Astrocyte (in vitro differentiated cells and primary cell): ENCODE measurements at regions not wholly inside any gene's neighbourhood (a gene's known extent, or its start where the extent isn't known, plus 50 kb on each side); places are given as distances from the start of the nearest gene placed in this dataset.
"Not testable (repeated sequence)": the region's sequence is repeated elsewhere in the genome, so short reads cannot be mapped to it uniquely, and the experiment has no call there.

Experiments
- DNase-seq: peaks from one replicate; pipeline ENCODE4 v3.0.0-alpha.2; 2010; ENCODE audit warnings: low read depth
- FAIRE-seq: peaks from 2 replicates; lab custom pipeline; 2011; peaks lifted over from hg19 to GRCh38; lab: Jason Lieb, UNC
- H2AFZ ChIP-seq: 2 replicates; pipeline ENCODE4 v1.6.0; 2012; ENCODE audit warnings: low read depth, low read length, inconsistent platforms
- H3K27ac ChIP-seq: 2 replicates; pipeline ENCODE4 v1.5.1; 2011; ENCODE audit warnings: low read depth, low read length, inconsistent platforms
- H3K27me3 ChIP-seq: 2 replicates; pipeline ENCODE4 v1.6.0; 2011; ENCODE audit warnings: low read length, inconsistent platforms; ENCODE audit not compliant: insufficient read depth
- H3K36me3 ChIP-seq: 2 replicates; pipeline ENCODE4 v1.5.1; 2011; ENCODE audit warnings: low read length, inconsistent platforms; ENCODE audit not compliant: insufficient read depth
- H3K4me1 ChIP-seq: 2 replicates; pipeline ENCODE4 v1.5.1; 2011; ENCODE audit warnings: low read length, inconsistent platforms; ENCODE audit not compliant: insufficient read depth
- H3K4me2 ChIP-seq: 2 replicates; pipeline ENCODE4 v1.6.0; 2012; ENCODE audit warnings: low read length, inconsistent platforms
- H3K4me3 ChIP-seq: 2 replicates; pipeline ENCODE4 v1.5.1; 2011; ENCODE audit warnings: low read depth, mild to moderate bottlenecking, low read length, inconsistent platforms; ENCODE audit not compliant: insufficient read depth
- H3K79me2 ChIP-seq: 2 replicates; pipeline ENCODE4 v1.6.0; 2012; ENCODE audit warnings: mild to moderate bottlenecking, low read length, inconsistent platforms; ENCODE audit not compliant: insufficient read depth
- H3K9ac ChIP-seq: 2 replicates; pipeline ENCODE4 v1.6.0; 2012; ENCODE audit warnings: mild to moderate bottlenecking, low read length, inconsistent platforms
- H3K9me3 ChIP-seq: 2 replicates; pipeline ENCODE4 v1.5.1; 2012; ENCODE audit warnings: low read depth, mild to moderate bottlenecking, low read length, inconsistent platforms; ENCODE audit not compliant: insufficient read depth
- H4K20me1 ChIP-seq: 2 replicates; pipeline ENCODE4 v1.6.0; 2012; ENCODE audit warnings: low read length, inconsistent platforms; ENCODE audit not compliant: insufficient read depth
- H3K27ac Mint-ChIP-seq: one replicate; pipeline ENCODE4 v1.8.0; 2021; ENCODE audit warnings: mild to moderate bottlenecking, mixed read lengths; ENCODE audit not compliant: unreplicated experiment
- H3K27me3 Mint-ChIP-seq: one replicate; pipeline ENCODE4 v1.8.0; 2021; ENCODE audit warnings: low read depth, mixed read lengths; ENCODE audit not compliant: unreplicated experiment
- H3K36me3 Mint-ChIP-seq: one replicate; pipeline ENCODE4 v1.8.0; 2021; ENCODE audit warnings: low read depth, mixed read lengths; ENCODE audit not compliant: unreplicated experiment
- H3K4me1 Mint-ChIP-seq: one replicate; pipeline ENCODE4 v1.8.0; 2021; ENCODE audit warnings: low read depth, mixed read lengths; ENCODE audit not compliant: unreplicated experiment
- H3K4me3 Mint-ChIP-seq: one replicate; pipeline ENCODE4 v1.8.0; 2021; ENCODE audit warnings: mild to moderate bottlenecking, moderate library complexity, mixed read lengths; ENCODE audit not compliant: unreplicated experiment
- H3K9me3 Mint-ChIP-seq: one replicate; pipeline ENCODE4 v1.8.0; 2021; ENCODE audit warnings: mild to moderate bottlenecking, mixed read lengths; ENCODE audit not compliant: unreplicated experiment
- EZH2 ChIP-seq: IDR thresholded peaks from 2 replicates; pipeline ENCODE4 v1.6.1; 2012; ENCODE audit warnings: mild to moderate bottlenecking, low read length, inconsistent platforms; ENCODE audit not compliant: insufficient read depth
- TF ChIP-seq, protein P1 (sequence below): IDR thresholded peaks from 2 replicates; pipeline ENCODE4 v1.5.1; 2011; ENCODE audit warnings: low read depth, mild to moderate bottlenecking, inconsistent platforms, low read length, moderate library complexity; ENCODE audit not compliant: insufficient read depth

DNA sequence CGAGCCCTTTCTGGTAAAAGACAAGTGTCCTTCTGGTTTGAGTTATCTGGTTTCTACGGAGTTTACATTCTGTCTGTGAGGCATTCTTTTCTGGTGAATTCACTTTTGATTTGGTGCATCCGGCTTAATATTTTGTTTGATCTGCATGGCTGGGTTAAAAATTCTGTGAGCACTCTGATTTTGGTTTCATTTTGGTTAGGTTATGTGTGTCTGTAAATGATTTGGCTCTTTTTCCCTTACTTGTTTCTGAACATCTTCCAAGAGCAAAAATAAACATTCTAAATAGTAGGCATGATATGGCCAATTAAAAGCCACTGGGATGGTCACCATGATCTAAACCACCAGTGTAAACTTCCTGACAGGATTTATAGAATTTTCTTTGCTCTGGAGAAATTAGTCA is 85.7 kb upstream of the PTPN13 start:
- Histone ChIP-seq H3K9me3 (peaks cover 5% of the 10 kb centered on the region), H3K4me1 (peaks cover 3% of the 10 kb centered on the region), H3K27ac (no peak overlapping the region), H4K20me1 (no peaks in the 10 kb centered on the region), H3K9ac (peak overlapping the region; percentile 1), H3K36me3 (no peaks in the 10 kb centered on the region), H3K4me2 (peak overlapping the region; percentile 81), H3K79me2 (no peaks in the 10 kb centered on the region), H3K27me3 (no peaks in the 10 kb centered on the region), H2AFZ (no peak overlapping the region), H3K4me3 (peak overlapping the region; percentile 42)
- FAIRE-seq: peak; percentile 54
- Mint-ChIP-seq H3K4me1 (peaks cover 15% of the 10 kb centered on the region), H3K9me3 (no peaks in the 10 kb centered on the region), H3K27me3 (no peaks in the 10 kb centered on the region), H3K27ac (no peak overlapping the region), H3K4me3 (no peak overlapping the region), H3K36me3 (no peaks in the 10 kb centered on the region)
- TF ChIP-seq, protein P1, sequence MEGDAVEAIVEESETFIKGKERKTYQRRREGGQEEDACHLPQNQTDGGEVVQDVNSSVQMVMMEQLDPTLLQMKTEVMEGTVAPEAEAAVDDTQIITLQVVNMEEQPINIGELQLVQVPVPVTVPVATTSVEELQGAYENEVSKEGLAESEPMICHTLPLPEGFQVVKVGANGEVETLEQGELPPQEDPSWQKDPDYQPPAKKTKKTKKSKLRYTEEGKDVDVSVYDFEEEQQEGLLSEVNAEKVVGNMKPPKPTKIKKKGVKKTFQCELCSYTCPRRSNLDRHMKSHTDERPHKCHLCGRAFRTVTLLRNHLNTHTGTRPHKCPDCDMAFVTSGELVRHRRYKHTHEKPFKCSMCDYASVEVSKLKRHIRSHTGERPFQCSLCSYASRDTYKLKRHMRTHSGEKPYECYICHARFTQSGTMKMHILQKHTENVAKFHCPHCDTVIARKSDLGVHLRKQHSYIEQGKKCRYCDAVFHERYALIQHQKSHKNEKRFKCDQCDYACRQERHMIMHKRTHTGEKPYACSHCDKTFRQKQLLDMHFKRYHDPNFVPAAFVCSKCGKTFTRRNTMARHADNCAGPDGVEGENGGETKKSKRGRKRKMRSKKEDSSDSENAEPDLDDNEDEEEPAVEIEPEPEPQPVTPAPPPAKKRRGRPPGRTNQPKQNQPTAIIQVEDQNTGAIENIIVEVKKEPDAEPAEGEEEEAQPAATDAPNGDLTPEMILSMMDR: no peak
- no peak for TF ChIP-seq EZH2
- DNase-seq: peak; percentile 53

DNA sequence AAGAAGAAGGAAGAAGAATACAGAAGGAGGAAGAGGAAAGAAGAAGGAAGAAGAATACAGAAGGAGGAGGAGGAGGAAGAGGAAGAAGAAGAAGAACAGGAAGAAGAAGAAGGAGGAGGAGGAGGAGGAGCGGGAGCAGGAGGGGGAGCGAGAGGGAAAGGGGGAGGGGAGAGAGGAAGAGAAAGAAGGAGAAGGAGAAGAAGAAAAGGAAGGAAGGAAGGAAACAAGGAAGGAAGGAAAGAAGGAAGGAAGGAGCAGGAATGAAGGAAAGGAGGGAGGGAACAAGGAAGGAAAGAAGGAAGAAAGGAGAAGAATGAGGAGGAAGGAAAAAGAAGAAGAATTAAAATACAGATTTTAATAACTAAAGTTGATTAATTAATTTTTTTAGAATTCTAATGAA is 82.5 kb upstream of the PTPN13 start:
- Histone ChIP-seq H3K4me1 (peaks cover 3% of the 10 kb centered on the region), H3K79me2 (no peaks in the 10 kb centered on the region), H3K9ac (no peak overlapping the region), H4K20me1 (no peaks in the 10 kb centered on the region), H2AFZ (no peak overlapping the region), H3K4me3 (no peak overlapping the region), H3K36me3 (no peaks in the 10 kb centered on the region), H3K27ac (no peak overlapping the region), H3K9me3 (peaks cover 5% of the 10 kb centered on the region), H3K4me2 (no peak overlapping the region), H3K27me3 (no peaks in the 10 kb centered on the region)
- no peak overlapping the region for H3K27ac Mint-ChIP-seq
- no peaks in the 10 kb centered on the region for H3K9me3 Mint-ChIP-seq
- DNase-seq (no peak), FAIRE-seq (no peak)
- no peaks in the 10 kb centered on the region for H3K27me3 Mint-ChIP-seq
- no peaks in the 10 kb centered on the region for H3K36me3 Mint-ChIP-seq
- H3K4me1 Mint-ChIP-seq: peaks cover 10% of the 10 kb centered on the region
- TF ChIP-seq EZH2: no peak
- TF ChIP-seq, protein P1: no peak
- H3K4me3 Mint-ChIP-seq: no peak overlapping the region

DNA sequence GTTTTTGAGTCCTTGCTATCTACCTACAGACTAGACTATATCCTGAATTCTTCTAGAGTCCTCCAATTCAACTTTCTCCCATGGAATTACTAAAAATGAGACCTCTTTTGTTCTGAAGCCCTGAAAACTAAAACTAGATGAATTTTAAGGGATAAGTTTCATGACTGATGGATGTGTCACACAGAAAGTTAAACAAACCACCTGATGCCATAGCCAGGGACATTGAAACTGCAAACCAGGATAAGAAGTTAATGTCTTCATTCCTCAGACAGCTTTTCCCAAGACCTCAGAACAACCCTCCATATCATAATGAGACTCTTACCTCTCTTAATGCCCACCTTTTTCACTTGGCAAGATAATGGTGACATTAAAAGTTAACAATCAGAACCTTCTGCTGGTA is 81.5 kb upstream of the PTPN13 start:
- Mint-ChIP-seq H3K9me3 (no peaks in the 10 kb centered on the region), H3K4me3 (no peak overlapping the region), H3K27ac (no peak overlapping the region), H3K36me3 (no peaks in the 10 kb centered on the region), H3K27me3 (no peaks in the 10 kb centered on the region), H3K4me1 (peaks cover 6% of the 10 kb centered on the region)
- Histone ChIP-seq H3K79me2 (no peaks in the 10 kb centered on the region), H2AFZ (no peak overlapping the region), H3K36me3 (no peaks in the 10 kb centered on the region), H3K9me3 (peaks cover 5% of the 10 kb centered on the region), H3K4me2 (no peak overlapping the region), H3K4me3 (no peak overlapping the region), H3K27me3 (no peaks in the 10 kb centered on the region), H3K27ac (no peak overlapping the region), H3K4me1 (peaks cover 3% of the 10 kb centered on the region), H4K20me1 (no peaks in the 10 kb centered on the region), H3K9ac (no peak overlapping the region)
- FAIRE-seq (no peak), DNase-seq (no peak)
- TF ChIP-seq EZH2: no peak
- TF ChIP-seq, protein P1: no peak

DNA sequence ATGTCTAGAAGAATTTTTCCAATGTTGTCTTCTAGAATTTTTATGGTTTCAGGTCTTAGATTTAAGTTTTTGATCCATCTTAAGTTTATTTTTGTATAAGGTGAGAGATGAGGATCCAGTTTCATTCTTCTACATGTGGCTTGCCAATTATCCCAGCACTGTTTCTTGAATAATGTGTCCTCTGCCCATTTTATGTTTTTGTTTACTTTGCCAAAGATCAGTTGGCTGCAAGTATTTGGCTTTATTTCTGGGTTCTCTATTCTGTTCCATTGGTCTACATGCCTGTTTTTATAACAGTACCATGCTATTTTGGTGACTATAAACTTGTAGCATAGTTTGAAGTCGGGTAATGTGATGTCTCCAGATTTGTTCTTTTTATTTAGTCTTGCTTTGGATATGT is 78.2 kb upstream of the PTPN13 start:
- FAIRE-seq, H3K9ac ChIP-seq, H4K20me1 ChIP-seq, H3K4me1 ChIP-seq, H3K27me3 ChIP-seq, H3K36me3 Mint-ChIP-seq, DNase-seq, H3K4me1 Mint-ChIP-seq, H3K4me2 ChIP-seq, H3K4me3 ChIP-seq, H3K9me3 ChIP-seq, H3K27ac ChIP-seq, H3K36me3 ChIP-seq, H3K27ac Mint-ChIP-seq, H3K27me3 Mint-ChIP-seq, H3K9me3 Mint-ChIP-seq, H3K79me2 ChIP-seq, H3K4me3 Mint-ChIP-seq, H2AFZ ChIP-seq: not testable (repeated sequence)
